ENCODE measurements at regions not wholly inside any gene's neighbourhood (a gene's known extent, or its start where the extent isn't known, plus 50 kb on each side); places are given as distances from the start of the nearest gene placed in this dataset.

DNA sequence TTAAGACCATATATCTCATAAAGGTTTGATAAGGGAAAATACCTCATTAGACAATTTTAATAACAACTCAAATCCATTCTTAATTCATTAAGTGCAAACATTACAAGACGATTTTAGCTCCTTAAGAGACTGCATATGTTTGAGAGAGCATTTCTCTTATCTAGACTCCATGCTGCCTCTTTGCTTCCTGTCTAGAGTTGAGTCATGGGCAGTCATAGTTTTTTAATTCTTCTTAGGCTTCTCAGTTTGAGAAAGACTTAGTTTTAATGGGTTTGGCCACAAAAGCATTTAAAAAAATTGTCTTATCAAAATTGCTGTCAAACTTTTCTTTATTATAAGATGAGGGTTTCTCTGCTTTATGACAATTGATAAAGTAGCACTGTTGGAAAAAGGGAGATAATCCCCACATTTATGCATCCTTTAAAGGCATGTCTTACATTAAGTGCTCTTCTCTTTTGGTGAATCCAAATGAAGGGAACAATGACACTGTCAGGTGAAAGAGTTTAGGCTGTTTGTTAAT, 713.4 kb downstream of the PCDH18 start:
- TF ChIP-seq, protein P1, sequence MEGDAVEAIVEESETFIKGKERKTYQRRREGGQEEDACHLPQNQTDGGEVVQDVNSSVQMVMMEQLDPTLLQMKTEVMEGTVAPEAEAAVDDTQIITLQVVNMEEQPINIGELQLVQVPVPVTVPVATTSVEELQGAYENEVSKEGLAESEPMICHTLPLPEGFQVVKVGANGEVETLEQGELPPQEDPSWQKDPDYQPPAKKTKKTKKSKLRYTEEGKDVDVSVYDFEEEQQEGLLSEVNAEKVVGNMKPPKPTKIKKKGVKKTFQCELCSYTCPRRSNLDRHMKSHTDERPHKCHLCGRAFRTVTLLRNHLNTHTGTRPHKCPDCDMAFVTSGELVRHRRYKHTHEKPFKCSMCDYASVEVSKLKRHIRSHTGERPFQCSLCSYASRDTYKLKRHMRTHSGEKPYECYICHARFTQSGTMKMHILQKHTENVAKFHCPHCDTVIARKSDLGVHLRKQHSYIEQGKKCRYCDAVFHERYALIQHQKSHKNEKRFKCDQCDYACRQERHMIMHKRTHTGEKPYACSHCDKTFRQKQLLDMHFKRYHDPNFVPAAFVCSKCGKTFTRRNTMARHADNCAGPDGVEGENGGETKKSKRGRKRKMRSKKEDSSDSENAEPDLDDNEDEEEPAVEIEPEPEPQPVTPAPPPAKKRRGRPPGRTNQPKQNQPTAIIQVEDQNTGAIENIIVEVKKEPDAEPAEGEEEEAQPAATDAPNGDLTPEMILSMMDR (IDR thresholded peaks at IDR 0.05; ENCODE audit: insufficient read depth, low read length, poor library complexity, severe bottlenecking), result no peak
- no peak for TF ChIP-seq EZH2phosphoT487 (conservative IDR thresholded peaks at IDR 0.05; ENCODE audit: low read length)

Measured in SU-DHL-6 (cell line).